Heart left ventricle (tissue), 16 donors: ENCODE measurements at regions not wholly inside any gene's neighbourhood (a gene's known extent, or its start where the extent isn't known, plus 50 kb on each side); places are given as distances from the start of the nearest gene placed in this dataset.

Experiments used
- ATAC-seq, 4 donors: fragments of 200-7000 bp; cut with Tn5 transposase; one replicate each; pipeline ENCODE4 v1.9.1; 2020 to 2022; ENCODE audit warnings: moderate library complexity in 4 of 4, mild to moderate bottlenecking in 3 of 4, moderate number of reproducible peaks in 1 of 4
- DNase-seq, 5 donors: peaks; one replicate each; pipeline ENCODE4 v3.0.0-alpha.2; 2020
- H3K27ac ChIP-seq, 12 donors: fragments of 200-600 bp; sonication (generic) in 4 of 12; one replicate each; pipeline versions ENCODE4 v1.5.0 to v1.8.0; 2016 to 2022; ENCODE audit warnings: mild to moderate bottlenecking in 2 of 12
- H3K27me3 ChIP-seq, 9 donors: fragments of 200-600 bp; sonication (generic) in 2 of 9; one replicate each; pipeline versions ENCODE4 v1.5.1 to v1.8.0; 2016 to 2022; ENCODE audit warnings: mild to moderate bottlenecking in 3 of 9
- H3K36me3 ChIP-seq, 9 donors: fragments of 200-600 bp; sonication (generic) in 2 of 9; one replicate each; pipeline versions ENCODE4 v1.5.0 to v1.8.0; 2018 to 2022; ENCODE audit warnings: mild to moderate bottlenecking in 2 of 9
- H3K4me1 ChIP-seq, 12 donors: fragments of 200-600 bp; sonication (generic) in 4 of 12; one replicate each; pipeline versions ENCODE4 v1.5.0 to v1.8.0; 2016 to 2022; ENCODE audit warnings: mild to moderate bottlenecking in 3 of 12
- H3K4me3 ChIP-seq, 12 donors: fragments of 200-600 bp; sonication (generic) in 4 of 12; one replicate each; pipeline versions ENCODE4 v1.5.0 to v1.8.0; 2017 to 2022; ENCODE audit warnings: mild to moderate bottlenecking in 9 of 12, moderate library complexity in 4 of 12
- H3K9me3 ChIP-seq, 12 donors: fragments of 200-600 bp; sonication (generic) in 4 of 12; one replicate each; pipeline versions ENCODE4 v1.5.0 to v1.8.0; 2016 to 2022; ENCODE audit warnings: mild to moderate bottlenecking in 1 of 12
- CTCF ChIP-seq, 12 donors: fragments of 200-600 bp; sonication (generic) in 4 of 12; IDR thresholded peaks; one replicate each; pipeline versions ENCODE4 v1.5.0 to v1.8.0; 2018 to 2022; ENCODE audit warnings: antibody characterized with exemption in 12 of 12, mild to moderate bottlenecking in 5 of 12
- POLR2A ChIP-seq, 2 donors: fragments of 450-650 bp; IDR thresholded peaks; one replicate each; pipeline ENCODE4 v1.6.1; 2017; ENCODE audit warnings: antibody characterized with exemption in 2 of 2, mild to moderate bottlenecking in 2 of 2, moderate library complexity in 2 of 2
- WGBS, 4 donors: extraction: QIAGEN DNeasy Blood & Tissue Kit in 2 of 4; methylation state at CpG; one replicate each; pipeline versions ENCODE4 v1.1.5 to v1.1.7; 2013 to 2018; 5-methylcytosine and 5-hydroxymethylcytosine counted together
- intact Hi-C, 10 donors: fragments of 100-400 bp; cut with DNase I; formaldehyde crosslinking; loops; one replicate each; pipeline versions ENCODE4 v1.11.1 to v1.14.2; 2022
- donor health status: ischemic (EF 13 %, LVEDD 7.1; RV severe dilation, severe dysfunction).
- donor health status: healthy with polysubstance abuse.
- donor health status: DM: no; HTN: yes; CAD: no.
- donor health status: DM: no; HTN: no; CAD: no.
- donor health status: ischemic (EF 25% LVEDD 6.9; RV normal size, moderate dysfunction).
- donor health status: ischemic (EF 25% LVEDD 5.7; RV mildly dilated, moderate dysfunction).
- donor health status: healthy.
- donor health status: DM: yes; HTN: yes; CAD: no.
- donor health status: ischemic (EF 35%, LVEDD 5.7; RV mildly dilated, moderate dysfunction).
- donor health status: nonischemic (EF 11% LVEDD 7.7; RV severe dilation, severe dysfunction).
- donor health status: DM: yes; HTN: yes; CAD: no.
- donor health status: PGD.
- donor health status: ischemic (EF 29% LVEDD 5.4; RV normal size, mild dysfunction).
- donor health status: nonischemic (EF 23%, LVEDD 6.1; RV moderate dilation, normal function).

- Histone ChIP-seq H3K36me3 (no peaks in the 10 kb centered on the region), H3K9me3 (no peaks in the 10 kb centered on the region), H3K4me1 (no peaks in the 10 kb centered on the region), H3K4me3 (no peak overlapping the region), H3K27ac (no peak overlapping the region), H3K27me3 (no peaks in the 10 kb centered on the region)
- 56 to 81% (median 77%) methylated on average over 3 of the region's 3 CpGs for WGBS, 4 donors
- ATAC-seq: no peak
- TF ChIP-seq POLR2A (IDR thresholded peaks at IDR 0.05) (no peak), CTCF (IDR thresholded peaks at IDR 0.05) (no peak)
- DNase-seq: no peak
- intact Hi-C loops: no loop called here
Measured at GRCh38 chrX:150234126-150234525, 129.0 kb upstream of the MAMLD1 start.

- DNase-seq: no peak
- Histone ChIP-seq H3K36me3 (no peaks in the 10 kb centered on the region), H3K4me3 (no peak overlapping the region), H3K4me1 (no peaks in the 10 kb centered on the region), H3K9me3 (no peaks in the 10 kb centered on the region), H3K27me3 (no peaks in the 10 kb centered on the region), H3K27ac (no peak overlapping the region)
- ATAC-seq: no peak
- WGBS, 4 donors: 56 to 96% (median 77%) methylated on average over 3 of the region's 3 CpGs
- intact Hi-C loops: no loop called here
- TF ChIP-seq POLR2A (IDR thresholded peaks at IDR 0.05) (no peak), CTCF (IDR thresholded peaks at IDR 0.05) (no peak)
Measured at GRCh38 chrX:150236327-150236726, 126.8 kb upstream of the MAMLD1 start.

- ATAC-seq (no peak), DNase-seq (no peak)
- 59 to 78% (median 69%) methylated on average over 6 of the region's 6 CpGs for WGBS, 4 donors
- intact Hi-C loops: no loop called here
- TF ChIP-seq CTCF (IDR thresholded peaks at IDR 0.05) (no peak), POLR2A (IDR thresholded peaks at IDR 0.05) (no peak)
- Histone ChIP-seq H3K4me1 (no peaks in the 10 kb centered on the region), H3K9me3 (no peaks in the 10 kb centered on the region), H3K36me3 (no peaks in the 10 kb centered on the region), H3K27ac (no peak overlapping the region), H3K27me3 (no peaks in the 10 kb centered on the region), H3K4me3 (no peak overlapping the region)
Measured at GRCh38 chrX:150238632-150239382, 124.3 kb upstream of the MAMLD1 start.

GRCh38 chrX:150239946-150240642, 123.0 kb upstream of the MAMLD1 start:
- no peak for TF ChIP-seq POLR2A (IDR thresholded peaks at IDR 0.05)
- no peak for TF ChIP-seq CTCF (IDR thresholded peaks at IDR 0.05)
- WGBS, 4 donors: 72 to 98% (median 91%) methylated on average over 4 of the region's 4 CpGs
- H3K36me3 ChIP-seq: no peaks in the 10 kb centered on the region
- H3K27me3 ChIP-seq: no peaks in the 10 kb centered on the region
- DNase-seq (no peak), ATAC-seq (no peak)
- H3K4me1 ChIP-seq: no peaks in the 10 kb centered on the region
- H3K4me3 ChIP-seq: no peak overlapping the region
- H3K27ac ChIP-seq: no peak overlapping the region
- intact Hi-C loops: no loop called here
- no peaks in the 10 kb centered on the region for H3K9me3 ChIP-seq
